ENCODE measurements at regions not wholly inside any gene's neighbourhood (a gene's known extent, or its start where the extent isn't known, plus 50 kb on each side); places are given as distances from the start of the nearest gene placed in this dataset.

DNA sequence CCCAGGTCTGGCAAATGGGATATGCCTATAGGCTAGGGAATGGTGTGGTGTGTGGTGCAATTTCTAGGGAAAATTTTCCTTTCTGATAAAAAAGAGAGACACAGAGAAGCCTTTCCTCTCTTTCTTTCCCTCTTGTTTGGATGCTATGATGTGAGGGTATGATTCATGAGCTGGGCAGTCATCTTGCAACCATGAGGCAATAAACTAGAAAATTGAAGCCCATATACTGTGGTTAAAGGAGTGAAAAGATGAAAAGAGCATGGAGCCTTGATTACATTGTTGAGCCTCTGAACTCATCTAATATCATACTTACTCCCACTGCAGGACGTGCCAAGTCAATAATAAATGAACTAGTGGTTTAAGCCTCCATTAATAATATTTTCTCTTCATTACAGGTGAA is 215.6 kb downstream of the HAUS1 start:
- H3K27ac ChIP-seq = no peak overlapping the region
- no peaks in the 10 kb centered on the region for H3K27me3 ChIP-seq (replicated peaks in 1 of 7)
- 67 to 95% (median 87%) methylated on average over 1 of the region's 1 CpG for WGBS, 5 donors
- no peak for TF ChIP-seq POLR2A (IDR thresholded peaks at IDR 0.05)
- TF ChIP-seq, protein P1, sequence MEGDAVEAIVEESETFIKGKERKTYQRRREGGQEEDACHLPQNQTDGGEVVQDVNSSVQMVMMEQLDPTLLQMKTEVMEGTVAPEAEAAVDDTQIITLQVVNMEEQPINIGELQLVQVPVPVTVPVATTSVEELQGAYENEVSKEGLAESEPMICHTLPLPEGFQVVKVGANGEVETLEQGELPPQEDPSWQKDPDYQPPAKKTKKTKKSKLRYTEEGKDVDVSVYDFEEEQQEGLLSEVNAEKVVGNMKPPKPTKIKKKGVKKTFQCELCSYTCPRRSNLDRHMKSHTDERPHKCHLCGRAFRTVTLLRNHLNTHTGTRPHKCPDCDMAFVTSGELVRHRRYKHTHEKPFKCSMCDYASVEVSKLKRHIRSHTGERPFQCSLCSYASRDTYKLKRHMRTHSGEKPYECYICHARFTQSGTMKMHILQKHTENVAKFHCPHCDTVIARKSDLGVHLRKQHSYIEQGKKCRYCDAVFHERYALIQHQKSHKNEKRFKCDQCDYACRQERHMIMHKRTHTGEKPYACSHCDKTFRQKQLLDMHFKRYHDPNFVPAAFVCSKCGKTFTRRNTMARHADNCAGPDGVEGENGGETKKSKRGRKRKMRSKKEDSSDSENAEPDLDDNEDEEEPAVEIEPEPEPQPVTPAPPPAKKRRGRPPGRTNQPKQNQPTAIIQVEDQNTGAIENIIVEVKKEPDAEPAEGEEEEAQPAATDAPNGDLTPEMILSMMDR (IDR thresholded peaks at IDR 0.05 in 8 of 11, conservative IDR thresholded peaks at IDR 0.05 in 3 of 11) = no peak
- TF ChIP-seq POLR2AphosphoS5 (IDR thresholded peaks at IDR 0.05) = no peak
- H3K36me3 ChIP-seq = no peaks in the 10 kb centered on the region
- intact Hi-C loops (cut with DNase I; ENCODE audit: low total_unique reads) = no loop called here
- no peaks in the 10 kb centered on the region for H3K9me3 ChIP-seq
- no peak overlapping the region for H3K4me3 ChIP-seq
- DNase-seq = no peak
- peaks cover 0 to 9% (median 0%) of the 10 kb centered on the region in 6 donors for H3K4me1 ChIP-seq

DNA sequence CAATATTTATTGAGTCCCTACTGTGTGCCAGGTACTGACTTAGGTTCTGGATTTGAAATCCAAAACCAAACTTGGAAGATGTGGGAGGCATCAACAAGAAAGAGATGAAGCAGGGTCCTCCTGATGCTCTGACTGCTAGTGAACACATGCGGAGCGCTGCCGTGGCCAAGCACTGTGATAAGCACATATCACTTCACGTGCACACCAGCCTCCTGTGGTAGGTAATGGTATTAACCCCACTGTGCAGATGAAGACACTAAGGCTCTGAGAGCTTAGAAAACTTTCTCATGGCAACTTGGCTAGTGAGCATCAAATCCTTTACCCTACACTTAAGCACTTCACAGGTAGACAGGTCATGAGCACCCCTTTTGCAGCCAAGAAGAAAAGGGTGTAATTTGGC is 216.1 kb downstream of the HAUS1 start:
- no peak for DNase-seq
- Histone ChIP-seq H3K36me3 (no peaks in the 10 kb centered on the region), H3K27ac (no peak overlapping the region), H3K4me1 (peaks cover 0 to 6% (median 0%) of the 10 kb centered on the region in 6 donors), H3K9me3 (no peaks in the 10 kb centered on the region), H3K27me3 (replicated peaks in 1 of 7) (no peaks in the 10 kb centered on the region), H3K4me3 (no peak overlapping the region)
- intact Hi-C loops (cut with DNase I; ENCODE audit: low total_unique reads) = no loop called here
- 86 to 96% (median 91%) methylated on average over 4 of the region's 4 CpGs for WGBS, 5 donors
- TF ChIP-seq POLR2A (IDR thresholded peaks at IDR 0.05) (no peak), POLR2AphosphoS5 (IDR thresholded peaks at IDR 0.05) (no peak)
- TF ChIP-seq, protein P1 (IDR thresholded peaks at IDR 0.05 in 8 of 11, conservative IDR thresholded peaks at IDR 0.05 in 3 of 11) = no peak

DNA sequence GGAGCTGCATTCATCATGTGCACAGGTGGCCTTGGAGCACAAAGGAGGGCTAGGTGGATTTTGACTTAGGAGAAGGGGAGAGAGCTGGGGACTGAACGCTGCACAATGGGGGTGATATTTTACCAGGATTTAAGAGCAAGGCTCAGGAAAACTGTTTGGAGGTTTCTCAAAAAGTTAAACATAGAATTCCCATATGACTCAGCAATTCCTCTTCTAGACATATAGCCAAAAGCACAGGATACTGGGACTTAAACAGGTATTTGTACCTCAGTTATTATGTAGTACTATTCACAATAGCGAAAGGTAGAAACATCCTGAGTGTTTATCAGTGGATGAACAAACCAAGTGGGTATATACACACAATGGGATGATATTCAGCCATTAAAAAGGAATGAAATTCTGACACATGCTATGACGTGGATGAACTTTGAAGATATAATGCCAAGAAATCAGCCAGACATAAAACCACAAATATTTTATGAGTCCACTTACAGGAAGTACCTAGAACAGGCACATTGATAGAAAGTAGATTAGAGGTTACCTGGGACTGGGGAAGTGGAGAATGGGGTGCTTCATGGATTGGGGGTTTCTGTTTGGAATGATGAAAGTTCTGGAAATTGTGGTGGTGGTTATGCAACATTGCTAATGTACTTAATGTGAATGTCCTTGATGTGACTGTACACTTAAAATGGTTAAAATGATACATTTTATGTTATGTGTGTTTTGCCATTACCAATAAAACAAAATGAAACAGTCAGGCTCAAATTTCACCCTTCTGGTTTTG is 216.9 kb downstream of the HAUS1 start:
- H3K36me3 ChIP-seq = no peaks in the 10 kb centered on the region
- H3K9me3 ChIP-seq = no peaks in the 10 kb centered on the region
- WGBS, 5 donors = 71 to 85% (median 77%) methylated on average over 3 of the region's 3 CpGs
- intact Hi-C loops (cut with DNase I; ENCODE audit: low total_unique reads) = no loop called here
- no peak overlapping the region for H3K27ac ChIP-seq
- H3K27me3 ChIP-seq (replicated peaks in 1 of 7) = no peaks in the 10 kb centered on the region
- no peak overlapping the region for H3K4me3 ChIP-seq
- peaks cover 0 to 6% (median 0%) of the 10 kb centered on the region in 6 donors for H3K4me1 ChIP-seq
- TF ChIP-seq POLR2A (IDR thresholded peaks at IDR 0.05) (no peak), POLR2AphosphoS5 (IDR thresholded peaks at IDR 0.05) (no peak)
- TF ChIP-seq, protein P1 (IDR thresholded peaks at IDR 0.05 in 8 of 11, conservative IDR thresholded peaks at IDR 0.05 in 3 of 11) = no peak
- DNase-seq = no peak

DNA sequence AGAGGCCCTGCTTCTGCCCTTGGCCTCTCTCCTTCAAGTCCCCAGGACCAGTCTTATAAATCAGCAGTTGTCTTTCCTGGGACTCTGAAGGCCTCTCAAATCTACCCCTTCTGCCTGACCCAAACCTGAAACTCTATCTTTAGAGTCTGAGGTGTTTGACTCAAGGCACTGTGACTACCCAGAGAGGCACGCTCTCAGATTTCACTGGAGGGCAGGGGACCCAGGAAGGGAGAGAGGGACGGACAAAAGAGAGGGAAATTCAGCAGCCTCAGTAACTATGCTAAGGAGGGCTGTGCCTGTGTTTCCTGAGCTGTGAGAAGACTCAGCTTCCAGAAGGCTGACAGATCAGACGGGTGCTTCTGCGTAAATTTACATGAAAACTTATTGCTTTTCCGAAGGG is 217.8 kb downstream of the HAUS1 start:
- WGBS, 5 donors = 86 to 93% (median 91%) methylated on average over 5 of the region's 5 CpGs
- Histone ChIP-seq H3K4me3 (no peak overlapping the region), H3K9me3 (no peaks in the 10 kb centered on the region), H3K27ac (no peak overlapping the region), H3K4me1 (peaks cover 0 to 6% (median 0%) of the 10 kb centered on the region in 6 donors), H3K36me3 (no peaks in the 10 kb centered on the region), H3K27me3 (replicated peaks in 1 of 7) (no peaks in the 10 kb centered on the region)
- DNase-seq = no peak
- intact Hi-C loops (cut with DNase I; ENCODE audit: low total_unique reads) = no loop called here
- TF ChIP-seq, protein P1 (IDR thresholded peaks at IDR 0.05 in 8 of 11, conservative IDR thresholded peaks at IDR 0.05 in 3 of 11) = no peak
- no peak for TF ChIP-seq POLR2A (IDR thresholded peaks at IDR 0.05)
- no peak for TF ChIP-seq POLR2AphosphoS5 (IDR thresholded peaks at IDR 0.05)

All from spleen (tissue), 11 donors.